ENCODE measurements at regions not wholly inside any gene's neighbourhood (a gene's known extent, or its start where the extent isn't known, plus 50 kb on each side); places are given as distances from the start of the nearest gene placed in this dataset.

- no peak for ATAC-seq
- no peak overlapping the region for H3K27ac ChIP-seq
- TF ChIP-seq POLR2A (IDR thresholded peaks at IDR 0.05) (no peak), CTCF (IDR thresholded peaks at IDR 0.05) (no peak)
- no peaks in the 10 kb centered on the region for H3K9me3 ChIP-seq
- H3K4me1 ChIP-seq: no peaks in the 10 kb centered on the region
- intact Hi-C loops (cut with DNase I): no loop called here
- H3K4me3 ChIP-seq: no peak overlapping the region
- H3K27me3 ChIP-seq: no peaks in the 10 kb centered on the region
- H3K36me3 ChIP-seq: no peaks in the 10 kb centered on the region
- WGBS (ENCODE audit: insufficient coverage, low coverage, low lambda C conversion rate, missing lambda C conversion rate): 61% methylated on average over 2 of the region's 2 CpGs
- DNase-seq: no peak
These were observed 186.2 kb downstream of the POSTN start for GRCh38 chr13:37412241-37412921.

- ATAC-seq: no peak
- WGBS (ENCODE audit: insufficient coverage, low coverage, low lambda C conversion rate, missing lambda C conversion rate): 72% methylated on average over 4 of the region's 6 CpGs
- H3K9me3 ChIP-seq: no peaks in the 10 kb centered on the region
- no peaks in the 10 kb centered on the region for H3K36me3 ChIP-seq
- no peak overlapping the region for H3K27ac ChIP-seq
- H3K4me3 ChIP-seq: no peak overlapping the region
- H3K27me3 ChIP-seq: no peaks in the 10 kb centered on the region
- H3K4me1 ChIP-seq: no peaks in the 10 kb centered on the region
- DNase-seq: no peak
- TF ChIP-seq POLR2A (IDR thresholded peaks at IDR 0.05): no peak
- no peak for TF ChIP-seq CTCF (IDR thresholded peaks at IDR 0.05)
- intact Hi-C loops (cut with DNase I): no loop called here
These were observed 188.3 kb downstream of the POSTN start for GRCh38 chr13:37410316-37410715.

- no peak overlapping the region for H3K4me3 ChIP-seq
- H3K27ac ChIP-seq: no peak overlapping the region
- DNase-seq: no peak
- no peaks in the 10 kb centered on the region for H3K27me3 ChIP-seq
- TF ChIP-seq CTCF (IDR thresholded peaks at IDR 0.05) (no peak), POLR2A (IDR thresholded peaks at IDR 0.05) (no peak)
- no peaks in the 10 kb centered on the region for H3K9me3 ChIP-seq
- H3K36me3 ChIP-seq: no peaks in the 10 kb centered on the region
- intact Hi-C loops (cut with DNase I): no loop called here
- H3K4me1 ChIP-seq: no peaks in the 10 kb centered on the region
- ATAC-seq: no peak
These were observed 188.8 kb downstream of the POSTN start for GRCh38 chr13:37409756-37410155.

GRCh38 chr13:37407156-37407555 lies 191.4 kb downstream of the POSTN start:
- Histone ChIP-seq H3K4me3 (no peak overlapping the region), H3K27ac (no peak overlapping the region), H3K36me3 (no peaks in the 10 kb centered on the region), H3K27me3 (no peaks in the 10 kb centered on the region), H3K4me1 (no peaks in the 10 kb centered on the region), H3K9me3 (no peaks in the 10 kb centered on the region)
- 42% methylated on average over 4 of the region's 4 CpGs for WGBS (ENCODE audit: insufficient coverage, low coverage, low lambda C conversion rate, missing lambda C conversion rate)
- no peak for TF ChIP-seq POLR2A (IDR thresholded peaks at IDR 0.05)
- TF ChIP-seq CTCF (IDR thresholded peaks at IDR 0.05): no peak
- DNase-seq: no peak
- intact Hi-C loops (cut with DNase I): no loop called here
- ATAC-seq: no peak

GRCh38 chr13:37406031-37406430 lies 192.5 kb downstream of the POSTN start:
- intact Hi-C loops (cut with DNase I): no loop called here
- Histone ChIP-seq H3K27ac (no peak overlapping the region), H3K27me3 (no peaks in the 10 kb centered on the region), H3K4me1 (no peaks in the 10 kb centered on the region), H3K4me3 (no peak overlapping the region), H3K9me3 (no peaks in the 10 kb centered on the region), H3K36me3 (no peaks in the 10 kb centered on the region)
- ATAC-seq (no peak), DNase-seq (no peak)
- WGBS (ENCODE audit: insufficient coverage, low coverage, low lambda C conversion rate, missing lambda C conversion rate): 18% methylated on average over 1 of the region's 1 CpG
- TF ChIP-seq POLR2A (IDR thresholded peaks at IDR 0.05) (no peak), CTCF (IDR thresholded peaks at IDR 0.05) (no peak)

Measured in right lobe of liver (tissue), 6 donors.